ENCODE measurements at regions not wholly inside any gene's neighbourhood (a gene's known extent, or its start where the extent isn't known, plus 50 kb on each side); places are given as distances from the start of the nearest gene placed in this dataset.
A peak's percentile ranks its signal among the peaks of the same experiment; 100 is the strongest.
"Not testable (repeated sequence)": the region's sequence is repeated elsewhere in the genome, so short reads cannot be mapped to it uniquely, and the experiment has no call there.

DNA sequence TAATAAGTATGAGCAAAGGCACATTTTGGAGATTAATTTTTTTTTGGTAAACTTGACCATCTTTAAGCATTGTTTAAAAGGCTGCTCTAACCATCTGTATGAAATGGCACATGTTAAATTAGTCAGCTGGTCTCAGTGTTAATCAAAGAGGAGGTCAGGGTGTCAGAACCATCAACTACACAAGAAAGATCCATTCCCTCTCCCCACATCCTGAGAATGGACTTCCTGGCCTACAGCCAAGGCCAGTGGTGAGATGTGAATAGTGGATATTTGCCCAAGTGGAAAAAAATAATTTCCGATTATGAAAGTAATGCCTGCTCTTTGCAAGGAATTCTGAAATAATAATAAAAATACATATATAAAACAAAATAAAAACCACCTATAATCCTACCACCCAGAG lies 641.7 kb downstream of the NR2F2 start:
- intact Hi-C loops (cut with DNase I), result no loop called here
- WGBS, 4 donors, result 28 to 66% (median 32%) methylated on average over 1 of the region's 1 CpG
- H3K36me3 ChIP-seq, result no peaks in the 10 kb centered on the region

DNA sequence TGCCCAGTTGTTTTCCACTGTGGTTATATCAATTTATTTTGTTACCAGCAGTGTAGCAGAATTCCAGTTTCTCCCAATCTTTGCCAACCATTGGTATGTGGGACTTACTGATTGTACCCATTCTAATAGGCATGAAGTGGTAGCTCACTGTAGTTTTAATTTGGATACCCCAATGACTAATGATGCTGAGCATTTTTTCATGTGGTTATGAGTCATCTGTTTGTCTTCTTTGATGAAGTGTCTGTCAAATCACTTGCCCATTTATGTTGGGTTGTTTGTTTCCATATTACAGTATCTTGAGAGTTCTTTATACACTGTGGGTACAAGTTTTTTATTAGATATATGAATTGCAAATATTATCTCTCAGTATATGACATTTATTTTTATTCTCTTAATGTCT lies 644.3 kb downstream of the NR2F2 start:
- no peak overlapping the region for H3K27ac ChIP-seq
- H3K36me3 ChIP-seq, result no peaks in the 10 kb centered on the region
- no peak overlapping the region for H3K4me3 ChIP-seq
- no peak for ATAC-seq
- TF ChIP-seq POLR2A (IDR thresholded peaks at IDR 0.05), result no peak
- TF ChIP-seq CTCF (IDR thresholded peaks at IDR 0.05), result no peak
- no peak for DNase-seq
- H3K4me1 ChIP-seq, result no peaks in the 10 kb centered on the region
- intact Hi-C loops (cut with DNase I), result no loop called here
- H3K9me3 ChIP-seq, result no peaks in the 10 kb centered on the region
- peaks cover 0 to 6% (median 0%) of the 10 kb centered on the region in 9 donors for H3K27me3 ChIP-seq

More for the DNA sequence above, 641.7 kb downstream of the NR2F2 start:
- H3K9me3 ChIP-seq, result no peaks in the 10 kb centered on the region
- ATAC-seq (no peak), DNase-seq (no peak)
- no peak overlapping the region for H3K27ac ChIP-seq
- no peak for TF ChIP-seq CTCF (IDR thresholded peaks at IDR 0.05)
- no peak for TF ChIP-seq POLR2A (IDR thresholded peaks at IDR 0.05)
- H3K4me3 ChIP-seq, result no peak overlapping the region
- H3K27me3 ChIP-seq, result no peaks in the 10 kb centered on the region
- no peaks in the 10 kb centered on the region for H3K4me1 ChIP-seq

GRCh38 chr15:96977886-96978285 lies 647.4 kb downstream of the NR2F2 start:
- no peak for ATAC-seq
- Histone ChIP-seq H3K9me3 (no peaks in the 10 kb centered on the region), H3K4me1 (no peaks in the 10 kb centered on the region), H3K27me3 (peaks cover 0 to 8% (median 0%) of the 10 kb centered on the region in 9 donors), H3K27ac (no peak overlapping the region), H3K4me3 (no peak overlapping the region), H3K36me3 (no peaks in the 10 kb centered on the region)
- TF ChIP-seq POLR2A (IDR thresholded peaks at IDR 0.05), result no peak
- TF ChIP-seq CTCF (IDR thresholded peaks at IDR 0.05), result no peak
- DNase-seq, result no peak
- intact Hi-C loops (cut with DNase I), result no loop called here
- 21 to 33% (median 24%) methylated on average over 2 of the region's 2 CpGs for WGBS, 4 donors

- intact Hi-C loops (cut with DNase I), result no loop called here
- 59 to 72% (median 62%) methylated on average over 5 of the region's 5 CpGs for WGBS, 4 donors
- no peak for ATAC-seq
Measured at GRCh38 chr15:96978937-96979473, 648.5 kb downstream of the NR2F2 start.

DNA sequence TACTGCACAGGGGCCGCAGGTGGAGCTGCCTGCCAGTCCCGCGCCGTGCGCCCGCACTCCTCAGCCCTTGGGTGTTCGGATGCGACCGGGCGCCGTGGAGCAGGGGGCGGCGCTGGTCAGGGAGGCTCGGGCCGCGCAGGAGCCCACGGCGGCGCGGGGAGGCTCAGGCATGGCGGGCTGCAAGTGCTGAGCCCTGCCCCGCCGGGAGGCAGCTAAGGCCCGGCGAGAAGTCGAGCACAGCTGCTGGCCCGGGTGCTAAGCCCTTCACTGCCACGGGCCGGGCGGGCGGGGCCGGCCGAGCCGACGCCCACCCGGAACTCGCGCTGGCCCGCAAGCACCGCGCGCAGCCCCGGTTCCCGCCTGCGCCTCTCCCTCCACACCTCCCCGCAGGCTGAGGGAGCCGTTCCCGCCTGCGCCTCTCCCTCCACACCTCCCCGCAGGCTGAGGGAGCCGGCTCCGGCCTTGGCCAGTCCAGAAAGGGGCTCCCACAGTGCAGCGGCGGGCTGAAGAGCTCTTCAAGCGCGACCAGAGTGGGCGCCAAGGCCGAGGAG lies 653.7 kb downstream of the NR2F2 start:
- DNase-seq, result peak in 1 of 5 donors; percentile 38
- H3K27ac ChIP-seq; H3K4me3 ChIP-seq; intact Hi-C loops (cut with DNase I); H3K27me3 ChIP-seq; ATAC-seq; H3K4me1 ChIP-seq; H3K36me3 ChIP-seq: not testable (repeated sequence)
- H3K9me3 ChIP-seq, result peaks cover 0 to 24% (median 8%) of the 10 kb centered on the region in 12 donors
- 92 to 96% (median 95%) methylated on average over 37 to 58 of the region's 58 CpGs for WGBS, 4 donors

More at GRCh38 chr15:96978937-96979473, 648.5 kb downstream of the NR2F2 start:
- DNase-seq, result no peak
- H3K27me3 ChIP-seq, result peaks cover 0 to 8% (median 0%) of the 10 kb centered on the region in 9 donors
- no peaks in the 10 kb centered on the region for H3K9me3 ChIP-seq
- no peaks in the 10 kb centered on the region for H3K36me3 ChIP-seq
- H3K4me1 ChIP-seq, result no peaks in the 10 kb centered on the region
- no peak overlapping the region for H3K27ac ChIP-seq
- TF ChIP-seq POLR2A (IDR thresholded peaks at IDR 0.05) (no peak), CTCF (IDR thresholded peaks at IDR 0.05) (no peak)
- H3K4me3 ChIP-seq, result no peak overlapping the region

All from heart left ventricle (tissue), 16 donors.